ENCODE measurements at regions not wholly inside any gene's neighbourhood (a gene's known extent, or its start where the extent isn't known, plus 50 kb on each side); places are given as distances from the start of the nearest gene placed in this dataset.

- TF ChIP-seq CTCF (IDR thresholded peaks at IDR 0.05) (no peak), POLR2A (IDR thresholded peaks at IDR 0.05) (no peak)
Measured at GRCh38 chr5:109927639-109928038, 237.9 kb downstream of the MAN2A1 start.

All from adrenal gland (tissue), 5 donors.